ENCODE measurements at regions not wholly inside any gene's neighbourhood (a gene's known extent, or its start where the extent isn't known, plus 50 kb on each side); places are given as distances from the start of the nearest gene placed in this dataset.

- DNase-seq: no peak
Observed at GRCh38 chr2:196249860-196250259, 78.5 kb upstream of the STK17B start.

- DNase-seq: no peak
Observed at GRCh38 chr2:196251132-196251531, 79.8 kb upstream of the STK17B start.

- DNase-seq: no peak
Observed at GRCh38 chr2:196252408-196253115, 81.2 kb upstream of the STK17B start.

GRCh38 chr2:196253116-196253480 lies 81.7 kb upstream of the STK17B start:
- no peak for DNase-seq

- no peak for DNase-seq
Observed at GRCh38 chr2:196256585-196256984, 85.2 kb upstream of the STK17B start.

- DNase-seq: no peak
Observed at GRCh38 chr2:196257086-196257485, 85.7 kb upstream of the STK17B start.

GRCh38 chr2:196258407-196258806 lies 87.0 kb upstream of the STK17B start:
- DNase-seq: no peak

GRCh38 chr2:196259507-196260481 lies 88.4 kb upstream of the STK17B start:
- DNase-seq: no peak

GRCh38 chr2:196260546-196260945 lies 89.2 kb upstream of the STK17B start:
- DNase-seq: no peak

GRCh38 chr2:196262606-196263005 lies 91.2 kb upstream of the STK17B start:
- DNase-seq: no peak

- no peak for DNase-seq
Observed at GRCh38 chr2:196263181-196263747, 91.9 kb upstream of the STK17B start.

- no peak for DNase-seq
Observed at GRCh38 chr2:196266351-196266750, 95.0 kb upstream of the STK17B start.

GRCh38 chr2:196266855-196267254 lies 95.5 kb upstream of the STK17B start:
- no peak for DNase-seq

- no peak for DNase-seq
Observed at GRCh38 chr2:196268025-196268424, 96.6 kb upstream of the STK17B start.

- no peak for DNase-seq
Observed at GRCh38 chr2:196268538-196269338, 97.4 kb upstream of the STK17B start.

- no peak for DNase-seq
Observed at GRCh38 chr2:196271795-196272194, 100.4 kb upstream of the STK17B start.

- no peak for DNase-seq
Observed at GRCh38 chr2:196274387-196274809, 103.0 kb upstream of the STK17B start.

GRCh38 chr2:196275646-196276352 lies 104.4 kb upstream of the STK17B start:
- DNase-seq: no peak

- DNase-seq: no peak
Observed at GRCh38 chr2:196276421-196276820, 105.0 kb upstream of the STK17B start.

- DNase-seq: no peak
Observed at GRCh38 chr2:196277002-196277401, 105.6 kb upstream of the STK17B start.

- peak in 1 of 2 donors; percentile 51 for DNase-seq
Observed at GRCh38 chr2:196278491-196278911, 107.1 kb upstream of the STK17B start.

- no peak for DNase-seq
Observed at GRCh38 chr2:196279541-196279940, 108.2 kb upstream of the STK17B start.

Measured in stimulated activated CD4-positive, alpha-beta T cell treated with anti-CD3 and anti-CD28 coated beads, Interleukin-2, amount 100 ng/mL, for 48 hours (primary cell).